NOMO-1 (cell line): ENCODE measurements at regions not wholly inside any gene's neighbourhood (a gene's known extent, or its start where the extent isn't known, plus 50 kb on each side); places are given as distances from the start of the nearest gene placed in this dataset.
"Not testable (repeated sequence)": the region's sequence is repeated elsewhere in the genome, so short reads cannot be mapped to it uniquely, and the experiment has no call there.

Source experiments
- DNase-seq, 2 experiments: peaks; one replicate each; lab custom pipeline; 2025; ENCODE audit not compliant: unreplicated experiment in 2 of 2; lab: John Stamatoyannopoulos, UW

DNA sequence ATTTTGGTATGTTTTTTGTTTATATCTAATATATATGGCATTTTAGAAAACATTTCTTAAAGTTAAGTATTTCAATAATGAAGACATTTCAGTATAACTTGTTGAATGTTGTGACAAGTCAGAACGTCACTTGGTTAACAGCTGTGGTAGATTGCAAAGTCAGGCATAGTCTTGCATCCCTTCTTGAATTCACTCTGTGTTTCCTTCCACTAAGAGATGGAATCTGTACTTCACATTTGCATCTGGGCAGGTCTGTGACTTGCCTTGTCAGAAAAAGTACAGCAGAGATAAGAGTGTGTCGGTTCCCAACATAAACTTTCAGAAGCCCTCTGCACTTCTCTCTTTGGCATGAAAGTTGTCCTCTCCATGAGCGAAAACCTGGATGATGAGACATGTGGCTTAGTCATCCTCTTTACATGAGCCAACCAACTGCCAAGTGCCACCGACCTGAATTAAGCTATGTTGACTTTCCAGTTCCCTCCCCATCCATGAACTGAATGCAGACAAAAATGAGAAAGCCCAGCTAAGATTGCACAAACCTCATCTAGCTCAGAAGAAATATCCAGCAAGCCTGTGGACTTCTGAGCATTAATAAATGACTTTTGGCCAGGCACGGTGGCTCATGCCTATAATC lies 1730.2 kb downstream of the MRPL39 start:
- no peak for DNase-seq

DNA sequence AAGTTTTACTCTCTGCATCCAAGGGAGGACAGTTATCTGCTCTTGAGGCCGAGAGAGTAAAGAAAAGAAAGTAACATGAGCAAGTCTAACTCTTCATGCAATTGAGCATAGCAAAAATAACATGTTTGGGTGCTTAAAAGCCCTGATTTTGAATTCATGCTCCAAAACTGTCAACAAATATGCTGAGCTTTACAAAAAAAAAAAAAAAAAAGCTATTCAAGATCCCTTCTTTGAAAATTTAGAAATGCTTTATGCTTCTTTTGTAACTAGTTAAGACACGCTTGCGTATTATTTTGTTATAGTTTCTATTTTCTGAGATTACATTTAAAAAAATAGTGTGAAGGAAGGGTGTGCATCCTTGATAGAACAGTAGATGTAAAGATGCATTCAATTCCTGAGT lies 1733.0 kb downstream of the MRPL39 start:
- DNase-seq, result no peak

DNA sequence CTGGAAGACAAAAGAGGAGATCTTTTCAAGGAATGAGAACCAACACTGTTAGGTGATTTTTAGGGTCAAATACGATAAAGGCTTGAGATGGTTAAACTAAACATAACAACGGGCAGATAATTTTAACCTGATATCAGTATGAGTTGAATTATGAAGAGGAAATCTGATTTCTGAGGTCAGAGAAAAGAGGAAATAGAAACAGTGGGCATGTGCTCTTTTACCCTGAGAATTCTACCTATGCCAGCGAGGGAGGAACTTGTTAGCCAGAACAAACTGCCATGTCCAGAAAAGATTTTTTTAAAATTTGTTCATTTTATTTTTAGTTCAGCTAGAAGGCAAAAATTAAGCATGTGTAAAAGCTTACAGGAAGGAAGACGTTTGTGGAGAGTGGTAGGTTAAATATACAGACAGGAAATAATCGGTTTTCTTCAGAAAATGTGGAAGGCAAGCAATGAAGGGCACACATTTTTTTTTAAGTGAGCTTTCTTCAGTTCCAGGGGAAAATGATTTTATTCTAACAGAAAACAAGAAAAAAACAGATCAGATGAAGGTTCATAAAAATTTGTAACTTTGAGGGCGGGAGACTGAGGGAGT lies 1745.3 kb downstream of the MRPL39 start:
- peak; percentile 30 to 61 for DNase-seq

- peak in 1 of 2 experiments; percentile 1 for DNase-seq
These were observed 1748.4 kb downstream of the MRPL39 start for GRCh38 chr21:23858878-23859277.

GRCh38 chr21:23853796-23854379 lies 1753.4 kb downstream of the MRPL39 start:
- DNase-seq, result peak; percentile 6 to 47

DNA sequence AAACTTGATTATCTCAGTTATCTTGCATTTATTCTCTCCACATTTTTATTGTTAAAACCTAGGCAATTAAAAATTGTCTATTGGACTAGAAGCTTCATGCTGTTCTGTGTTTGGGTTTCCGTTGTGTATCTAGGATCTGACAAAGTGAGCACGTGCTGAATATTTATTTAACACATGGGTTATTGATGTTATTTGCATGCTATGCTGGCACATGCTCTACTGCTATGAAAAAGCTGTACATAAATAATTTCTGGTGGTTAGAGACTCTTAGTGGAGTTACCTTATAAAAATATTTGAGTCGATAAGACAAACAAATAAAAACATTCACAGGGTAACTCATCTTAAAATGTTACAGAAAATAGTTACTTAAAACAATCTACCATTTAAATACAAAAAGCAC lies 1769.7 kb downstream of the MRPL39 start:
- DNase-seq, result no peak

GRCh38 chr21:23822760-23823159 lies 1784.5 kb downstream of the MRPL39 start:
- no peak for DNase-seq

DNA sequence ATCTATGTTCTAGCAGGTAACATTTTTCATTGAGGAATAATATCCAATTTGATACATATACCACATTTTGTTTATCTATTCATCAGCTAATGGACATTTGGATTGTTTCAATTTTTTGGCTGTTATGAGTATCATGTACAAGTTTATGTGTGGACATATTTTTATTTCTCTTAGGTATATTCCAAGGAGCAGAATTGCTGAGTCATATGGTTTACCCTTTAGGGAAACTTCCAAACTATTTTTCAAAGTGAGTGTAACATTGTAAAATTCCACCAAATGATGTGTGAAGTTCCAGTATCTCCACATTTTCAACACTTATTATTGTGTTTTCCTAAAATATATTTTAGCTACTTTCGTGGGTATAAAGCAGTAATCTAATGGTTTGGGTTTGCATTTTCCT lies 1789.9 kb downstream of the MRPL39 start:
- DNase-seq, result no peak

DNA sequence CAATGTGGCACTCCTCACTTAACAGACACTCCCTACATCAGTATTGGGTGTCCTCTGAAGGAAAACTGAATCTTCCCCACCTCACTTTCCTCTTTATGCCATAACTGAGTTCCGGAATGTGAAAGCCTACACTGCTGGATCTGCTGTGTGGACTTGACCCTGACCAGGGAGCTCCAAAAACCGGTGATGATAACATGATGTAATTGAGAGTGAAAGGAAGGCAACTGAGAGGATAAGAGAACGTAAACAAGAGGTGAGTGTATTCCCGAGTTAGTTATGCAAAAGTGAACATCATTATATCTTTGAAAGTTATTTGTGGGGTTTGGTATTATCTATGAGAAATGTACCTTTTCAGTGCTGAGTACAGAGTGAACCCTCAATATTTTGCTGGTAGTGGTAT lies 1794.8 kb downstream of the MRPL39 start:
- no peak for DNase-seq

DNA sequence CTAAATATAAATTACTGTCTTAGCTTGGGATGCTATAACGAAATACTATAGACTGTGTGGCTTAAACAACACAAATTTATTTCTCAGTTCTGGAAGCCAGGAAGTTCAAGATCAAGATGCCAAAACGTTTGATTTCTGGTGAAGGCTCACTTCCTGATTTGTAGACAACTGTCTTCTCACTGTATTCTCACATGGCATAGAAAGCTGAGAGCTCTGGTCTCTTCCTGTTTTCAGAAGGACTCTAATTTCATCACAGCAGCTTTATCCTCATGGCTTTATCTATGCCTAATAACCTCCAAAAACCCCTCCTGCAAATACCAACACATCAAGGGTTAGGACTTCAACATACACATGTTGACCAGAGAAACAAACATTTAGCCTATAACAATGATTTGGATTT lies 1795.5 kb downstream of the MRPL39 start:
- DNase-seq, result peak; percentile 49 to 92

DNA sequence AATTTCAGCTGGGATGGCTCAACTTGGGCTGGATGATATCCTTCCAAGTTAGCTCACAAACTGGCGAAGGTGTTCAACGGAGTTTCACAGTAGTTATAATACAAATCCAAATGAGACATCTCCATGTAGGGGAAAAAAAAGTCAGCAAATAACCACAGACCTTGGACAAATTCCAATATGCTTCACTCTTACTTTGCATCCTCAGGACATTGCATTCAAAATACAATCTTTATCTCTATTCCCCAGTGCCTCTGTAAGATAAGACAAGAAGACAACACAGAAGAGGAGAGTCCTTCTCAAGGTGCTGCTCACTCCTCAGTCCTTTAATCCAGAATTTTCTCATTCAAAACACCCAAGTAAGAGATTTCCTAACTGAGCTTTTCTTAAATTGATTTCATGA lies 1797.7 kb downstream of the MRPL39 start:
- DNase-seq, result no peak

GRCh38 chr21:23806966-23807548 lies 1800.2 kb downstream of the MRPL39 start:
- not testable (repeated sequence) for DNase-seq

DNA sequence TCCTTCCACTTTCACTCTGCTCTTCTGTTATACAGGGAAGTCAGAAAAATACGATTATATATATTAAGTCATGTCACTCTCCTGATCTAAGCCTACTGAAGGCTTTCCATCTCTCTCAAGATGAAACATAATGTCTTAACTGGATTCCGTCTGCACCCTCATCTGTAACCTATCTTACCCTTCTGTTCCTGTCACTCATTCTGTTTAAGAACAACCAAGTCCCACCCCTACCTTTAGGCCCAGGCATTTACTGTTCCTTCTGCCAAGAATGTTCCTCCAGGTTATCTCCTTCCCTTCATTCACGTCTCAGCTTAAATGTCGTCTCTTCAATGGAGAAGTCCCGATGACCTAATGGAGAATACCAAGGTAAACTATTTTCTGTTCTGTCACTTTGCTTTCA lies 1802.4 kb downstream of the MRPL39 start:
- DNase-seq, result no peak

DNA sequence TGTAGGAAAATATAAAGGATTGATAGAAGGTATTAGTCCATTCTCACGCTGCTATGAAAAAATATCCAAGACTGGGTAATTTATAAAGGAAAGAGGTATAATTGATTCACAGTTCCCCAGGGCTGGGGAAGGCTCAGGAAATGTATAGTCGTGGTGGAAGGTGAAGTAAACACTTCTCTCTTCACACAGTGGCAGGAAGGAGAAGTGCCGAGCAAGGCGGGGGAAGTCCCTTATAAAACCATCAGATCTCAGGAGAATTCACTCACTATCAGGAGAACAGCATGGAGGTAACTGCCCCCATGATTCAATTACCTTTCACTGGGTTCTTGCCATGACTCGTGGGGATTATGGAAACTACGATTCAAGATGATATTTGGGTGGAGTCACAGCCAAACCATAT lies 1806.0 kb downstream of the MRPL39 start:
- DNase-seq, result no peak

DNA sequence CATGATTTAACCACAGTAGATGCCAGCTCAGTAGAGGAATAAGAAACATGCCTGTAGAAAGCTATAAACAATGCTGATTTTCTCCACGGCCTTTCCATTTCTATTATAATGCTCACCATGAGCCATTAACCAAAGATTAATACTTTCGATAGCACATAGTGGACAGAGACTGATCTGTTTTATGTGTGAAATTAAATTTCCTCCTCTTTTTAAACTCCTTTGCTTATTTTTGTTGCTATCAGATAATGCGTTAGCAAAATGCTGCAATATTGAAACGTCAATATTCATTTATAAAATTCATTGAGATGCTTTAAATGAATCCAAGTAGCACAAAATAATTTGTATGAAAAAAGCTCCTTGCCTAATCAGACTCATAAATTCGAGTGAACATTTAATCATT lies 1807.9 kb downstream of the MRPL39 start:
- no peak for DNase-seq

GRCh38 chr21:23792300-23792699 lies 1815.0 kb downstream of the MRPL39 start:
- no peak for DNase-seq

- no peak for DNase-seq
These were observed 1817.4 kb downstream of the MRPL39 start for GRCh38 chr21:23789864-23790263.

DNA sequence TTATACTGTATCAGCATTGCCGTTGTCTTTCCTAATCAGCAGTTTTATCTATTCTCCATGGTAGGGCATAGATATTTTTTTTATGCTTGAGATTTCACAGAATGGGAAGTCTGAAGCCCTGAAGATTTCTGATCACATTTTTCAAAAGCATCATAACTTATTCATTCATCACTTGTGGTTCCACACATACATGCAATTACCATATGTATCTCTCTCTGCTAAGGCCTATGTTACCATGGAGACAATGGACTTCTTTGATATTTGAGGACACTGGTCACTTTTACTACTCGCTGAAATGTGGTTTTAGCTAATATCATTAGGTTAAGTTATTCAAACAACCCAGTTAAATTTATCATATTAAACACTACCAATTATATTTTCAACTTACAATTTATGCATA lies 1827.0 kb downstream of the MRPL39 start:
- no peak for DNase-seq

DNA sequence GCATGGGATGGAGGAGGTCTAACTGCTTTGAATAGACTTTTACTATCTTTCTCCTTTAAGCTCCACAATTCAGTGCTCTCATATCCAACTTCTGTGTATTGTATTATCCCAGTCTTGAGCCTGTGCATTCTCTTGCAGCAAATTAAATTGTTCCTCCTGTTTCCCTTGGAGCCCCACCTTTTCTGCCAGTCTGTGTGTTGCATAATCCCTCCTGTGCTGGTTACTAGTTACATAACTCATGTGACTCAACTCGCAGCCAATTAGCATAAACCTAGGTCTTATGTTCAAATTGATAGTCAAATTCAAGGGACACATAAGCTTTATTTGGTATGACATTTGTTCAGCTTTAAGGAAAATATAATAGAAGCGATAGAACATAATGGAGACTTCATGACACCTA lies 1863.5 kb downstream of the MRPL39 start:
- peak; percentile 21 to 24 for DNase-seq

- DNase-seq, result no peak
These were observed 1866.8 kb downstream of the MRPL39 start for GRCh38 chr21:23740463-23740862.

DNA sequence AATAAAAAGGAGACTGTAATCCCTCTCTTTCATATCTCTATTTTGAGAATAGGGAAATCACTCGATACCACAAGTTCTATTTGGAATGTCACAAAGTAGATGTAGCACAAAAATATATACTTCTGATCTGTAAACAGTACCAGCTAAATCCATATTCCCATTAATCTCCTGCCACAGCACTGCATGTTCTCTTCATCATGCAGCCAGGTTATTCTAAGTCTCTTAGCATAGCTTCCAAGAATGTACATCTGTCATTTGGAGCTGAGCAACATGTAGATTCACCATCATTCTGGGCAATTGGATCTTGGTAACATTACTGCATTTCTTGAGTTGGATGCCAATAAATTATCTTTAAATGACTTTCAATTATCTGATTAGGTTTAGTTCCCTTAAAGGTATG lies 1874.5 kb downstream of the MRPL39 start:
- DNase-seq, result no peak

- no peak for DNase-seq
These were observed 1878.0 kb downstream of the MRPL39 start for GRCh38 chr21:23729331-23729730.
